ENCODE measurements at regions not wholly inside any gene's neighbourhood (a gene's known extent, or its start where the extent isn't known, plus 50 kb on each side); places are given as distances from the start of the nearest gene placed in this dataset.

DNA sequence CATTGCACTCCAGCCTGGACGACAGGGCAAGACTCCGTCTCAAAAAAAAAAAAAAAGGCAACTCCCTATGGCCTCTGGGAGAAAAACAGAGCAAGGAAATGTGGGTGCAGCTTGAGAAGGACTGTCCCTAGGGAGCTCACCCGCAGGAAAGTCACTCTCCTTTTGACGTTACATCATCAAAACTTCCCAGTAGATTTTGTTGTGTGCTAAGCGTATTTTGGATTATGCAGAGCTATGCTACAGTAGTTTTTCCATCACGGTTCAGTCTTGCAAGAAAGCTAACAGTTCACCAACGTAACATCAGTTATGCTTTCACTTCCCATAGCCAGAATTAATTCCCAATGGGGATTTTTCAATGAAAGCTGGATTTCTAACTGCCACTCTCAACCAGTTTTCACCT is 138.8 kb downstream of the HSD17B3 start:
- H2AFZ ChIP-seq (replicated peaks): no peak overlapping the region
- no peak overlapping the region for H3K4me3 Mint-ChIP-seq
- no peaks in the 10 kb centered on the region for H4K20me1 ChIP-seq (ENCODE audit: low read depth)
- no peaks in the 10 kb centered on the region for H3K36me3 Mint-ChIP-seq
- H3K36me3 ChIP-seq: no peaks in the 10 kb centered on the region
- no peaks in the 10 kb centered on the region for H3K27me3 ChIP-seq
- H3K4me3 ChIP-seq: no peak overlapping the region
- H3K9me3 Mint-ChIP-seq: peaks cover 2% of the 10 kb centered on the region
- no peak overlapping the region for H3K4me2 ChIP-seq
- H3K9ac ChIP-seq: no peak overlapping the region
- H3K4me1 Mint-ChIP-seq: peaks cover 10% of the 10 kb centered on the region
- H3K27ac Mint-ChIP-seq: no peak overlapping the region
- no peaks in the 10 kb centered on the region for H3F3A ChIP-seq (ENCODE audit: low read depth)
- H3K4me1 ChIP-seq: peaks cover 4% of the 10 kb centered on the region
- H3K27ac ChIP-seq: no peak overlapping the region
- no peak for DNase-seq (ENCODE audit: low spot score)
- TF ChIP-seq EZH2 (IDR thresholded peaks at IDR 0.05) (no peak), EZH2phosphoT487 (IDR thresholded peaks at IDR 0.05) (no peak)
- TF ChIP-seq, protein P1, sequence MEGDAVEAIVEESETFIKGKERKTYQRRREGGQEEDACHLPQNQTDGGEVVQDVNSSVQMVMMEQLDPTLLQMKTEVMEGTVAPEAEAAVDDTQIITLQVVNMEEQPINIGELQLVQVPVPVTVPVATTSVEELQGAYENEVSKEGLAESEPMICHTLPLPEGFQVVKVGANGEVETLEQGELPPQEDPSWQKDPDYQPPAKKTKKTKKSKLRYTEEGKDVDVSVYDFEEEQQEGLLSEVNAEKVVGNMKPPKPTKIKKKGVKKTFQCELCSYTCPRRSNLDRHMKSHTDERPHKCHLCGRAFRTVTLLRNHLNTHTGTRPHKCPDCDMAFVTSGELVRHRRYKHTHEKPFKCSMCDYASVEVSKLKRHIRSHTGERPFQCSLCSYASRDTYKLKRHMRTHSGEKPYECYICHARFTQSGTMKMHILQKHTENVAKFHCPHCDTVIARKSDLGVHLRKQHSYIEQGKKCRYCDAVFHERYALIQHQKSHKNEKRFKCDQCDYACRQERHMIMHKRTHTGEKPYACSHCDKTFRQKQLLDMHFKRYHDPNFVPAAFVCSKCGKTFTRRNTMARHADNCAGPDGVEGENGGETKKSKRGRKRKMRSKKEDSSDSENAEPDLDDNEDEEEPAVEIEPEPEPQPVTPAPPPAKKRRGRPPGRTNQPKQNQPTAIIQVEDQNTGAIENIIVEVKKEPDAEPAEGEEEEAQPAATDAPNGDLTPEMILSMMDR (IDR thresholded peaks at IDR 0.05): no peak
- no peaks in the 10 kb centered on the region for H3K9me3 ChIP-seq (ENCODE audit: low read depth)
- no peaks in the 10 kb centered on the region for H3K79me2 ChIP-seq (ENCODE audit: low read depth)
- peaks cover 13% of the 10 kb centered on the region for H3K27me3 Mint-ChIP-seq (ENCODE audit: insufficient read depth, low read depth)

DNA sequence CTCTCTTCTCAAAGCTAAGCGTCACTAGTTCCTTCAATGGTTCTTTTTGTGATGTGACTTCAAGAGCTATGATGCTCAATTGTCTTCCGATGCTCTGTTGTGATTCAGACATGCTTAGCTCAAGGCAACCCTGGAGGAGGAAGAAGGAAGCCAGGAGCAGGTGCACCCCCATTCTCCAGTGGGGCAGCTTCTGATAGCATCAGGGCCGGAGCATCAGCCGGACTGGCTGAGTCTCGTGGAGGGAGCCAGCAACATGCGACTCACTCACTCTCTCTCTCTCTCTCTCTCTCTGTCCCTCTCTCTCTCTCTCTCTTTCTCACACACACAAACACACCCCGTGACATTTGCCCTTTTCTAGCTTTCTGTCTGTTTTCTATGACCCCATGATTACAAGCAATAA is 140.2 kb downstream of the HSD17B3 start:
- H4K20me1 ChIP-seq (ENCODE audit: low read depth): no peaks in the 10 kb centered on the region
- TF ChIP-seq EZH2phosphoT487 (IDR thresholded peaks at IDR 0.05) (no peak), EZH2 (IDR thresholded peaks at IDR 0.05) (no peak)
- TF ChIP-seq, protein P1 (IDR thresholded peaks at IDR 0.05): no peak
- H3K4me2 ChIP-seq: no peak overlapping the region
- no peaks in the 10 kb centered on the region for H3K36me3 Mint-ChIP-seq
- H3K27ac ChIP-seq: no peak overlapping the region
- H3F3A ChIP-seq (ENCODE audit: low read depth): no peaks in the 10 kb centered on the region
- no peak overlapping the region for H2AFZ ChIP-seq (replicated peaks)
- H3K27ac Mint-ChIP-seq: no peak overlapping the region
- no peaks in the 10 kb centered on the region for H3K27me3 ChIP-seq
- DNase-seq (ENCODE audit: low spot score): no peak
- H3K36me3 ChIP-seq: no peaks in the 10 kb centered on the region
- H3K9ac ChIP-seq: no peak overlapping the region
- peaks cover 3% of the 10 kb centered on the region for H3K9me3 Mint-ChIP-seq
- peaks cover 5% of the 10 kb centered on the region for H3K4me1 ChIP-seq
- no peaks in the 10 kb centered on the region for H3K9me3 ChIP-seq (ENCODE audit: low read depth)
- peaks cover 14% of the 10 kb centered on the region for H3K27me3 Mint-ChIP-seq (ENCODE audit: insufficient read depth, low read depth)
- no peak overlapping the region for H3K4me3 ChIP-seq
- H3K4me1 Mint-ChIP-seq: peaks cover 13% of the 10 kb centered on the region
- no peak overlapping the region for H3K4me3 Mint-ChIP-seq
- no peaks in the 10 kb centered on the region for H3K79me2 ChIP-seq (ENCODE audit: low read depth)

DNA sequence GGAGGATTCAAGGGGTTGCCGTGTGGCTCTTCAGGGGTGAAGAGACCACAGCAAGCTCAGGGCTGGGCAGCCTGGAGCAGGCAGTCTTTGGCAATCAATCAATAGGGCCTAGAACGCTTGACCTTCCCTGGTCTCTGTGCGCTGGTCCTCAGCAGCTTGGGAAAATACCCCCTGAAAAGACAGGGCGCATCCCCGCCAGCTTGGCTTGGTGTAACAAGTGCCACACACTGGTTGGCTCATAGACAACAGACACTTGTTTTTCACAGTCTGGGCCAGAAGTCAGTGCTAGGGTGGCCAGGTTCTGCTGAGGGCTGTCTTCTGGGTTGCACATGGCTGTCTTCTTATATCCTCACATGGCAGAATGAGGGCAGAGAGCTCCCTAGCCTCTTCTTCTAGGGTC is 141.1 kb downstream of the HSD17B3 start:
- no peak overlapping the region for H3K27ac Mint-ChIP-seq
- H3K4me3 Mint-ChIP-seq: no peak overlapping the region

More for the DNA sequence above, 141.1 kb downstream of the HSD17B3 start:
- Histone ChIP-seq H3K27me3 (no peaks in the 10 kb centered on the region), H3K4me3 (no peak overlapping the region), H3K79me2 (ENCODE audit: low read depth) (no peaks in the 10 kb centered on the region), H3K9ac (no peak overlapping the region), H3F3A (ENCODE audit: low read depth) (no peaks in the 10 kb centered on the region), H3K9me3 (ENCODE audit: low read depth) (no peaks in the 10 kb centered on the region), H3K4me2 (no peak overlapping the region), H2AFZ (replicated peaks) (no peak overlapping the region), H4K20me1 (ENCODE audit: low read depth) (no peaks in the 10 kb centered on the region), H3K27ac (no peak overlapping the region), H3K4me1 (peaks cover 10% of the 10 kb centered on the region), H3K36me3 (no peaks in the 10 kb centered on the region)
- no peak for TF ChIP-seq EZH2phosphoT487 (IDR thresholded peaks at IDR 0.05)
- TF ChIP-seq, protein P1 (IDR thresholded peaks at IDR 0.05): no peak
- TF ChIP-seq EZH2 (IDR thresholded peaks at IDR 0.05): no peak
- no peak for DNase-seq (ENCODE audit: low spot score)
- Mint-ChIP-seq H3K36me3 (no peaks in the 10 kb centered on the region), H3K27me3 (ENCODE audit: insufficient read depth, low read depth) (peaks cover 11% of the 10 kb centered on the region), H3K4me1 (peaks cover 20% of the 10 kb centered on the region), H3K9me3 (peaks cover 3% of the 10 kb centered on the region)
